ENCODE measurements at regions not wholly inside any gene's neighbourhood (a gene's known extent, or its start where the extent isn't known, plus 50 kb on each side); places are given as distances from the start of the nearest gene placed in this dataset.

- Histone ChIP-seq H3K27me3 (no peaks in the 10 kb centered on the region), H3K4me1 (no peaks in the 10 kb centered on the region), H3K27ac (no peak overlapping the region), H3K9me3 (no peaks in the 10 kb centered on the region), H3K4me3 (no peak overlapping the region), H3K36me3 (no peaks in the 10 kb centered on the region)
- intact Hi-C loops (cut with DNase I; ENCODE audit: low total_unique reads), result no loop called here
- TF ChIP-seq POLR2AphosphoS5 (IDR thresholded peaks at IDR 0.05), result no peak
- no peak for TF ChIP-seq CTCF (IDR thresholded peaks at IDR 0.05)
- no peak for DNase-seq (ENCODE audit: low spot score in 2 of 2)
These were observed 185.3 kb upstream of the CDH6 start for GRCh38 chr5:31008231-31008630.

GRCh38 chr5:31007672-31008071, 185.8 kb upstream of the CDH6 start:
- no peak for DNase-seq (ENCODE audit: low spot score in 2 of 2)
- intact Hi-C loops (cut with DNase I; ENCODE audit: low total_unique reads), result no loop called here
- no peak overlapping the region for H3K27ac ChIP-seq

GRCh38 chr5:31000287-31000686, 193.2 kb upstream of the CDH6 start:
- no peak overlapping the region for H3K4me3 ChIP-seq
- intact Hi-C loops (cut with DNase I; ENCODE audit: low total_unique reads), result no loop called here
- H3K27me3 ChIP-seq, result no peaks in the 10 kb centered on the region

More at GRCh38 chr5:31007672-31008071, 185.8 kb upstream of the CDH6 start:
- Histone ChIP-seq H3K36me3 (no peaks in the 10 kb centered on the region), H3K4me3 (no peak overlapping the region), H3K4me1 (no peaks in the 10 kb centered on the region), H3K9me3 (no peaks in the 10 kb centered on the region), H3K27me3 (no peaks in the 10 kb centered on the region)
- TF ChIP-seq POLR2A (IDR thresholded peaks at IDR 0.05) (no peak), CTCF (IDR thresholded peaks at IDR 0.05) (no peak), POLR2AphosphoS5 (IDR thresholded peaks at IDR 0.05) (no peak)

GRCh38 chr5:30997681-30998080, 195.8 kb upstream of the CDH6 start:
- DNase-seq (ENCODE audit: low spot score in 2 of 2), result no peak
- peaks cover 0 to 7% of the 10 kb centered on the region in 2 donors for H3K9me3 ChIP-seq
- no peaks in the 10 kb centered on the region for H3K27me3 ChIP-seq
- TF ChIP-seq POLR2A (IDR thresholded peaks at IDR 0.05), result no peak
- no peak for TF ChIP-seq POLR2AphosphoS5 (IDR thresholded peaks at IDR 0.05)
- TF ChIP-seq CTCF (IDR thresholded peaks at IDR 0.05), result no peak
- no peak overlapping the region for H3K4me3 ChIP-seq
- no peaks in the 10 kb centered on the region for H3K36me3 ChIP-seq
- H3K27ac ChIP-seq, result no peak overlapping the region
- H3K4me1 ChIP-seq, result no peaks in the 10 kb centered on the region
- intact Hi-C loops (cut with DNase I; ENCODE audit: low total_unique reads), result no loop called here

More at GRCh38 chr5:31000287-31000686, 193.2 kb upstream of the CDH6 start:
- Histone ChIP-seq H3K4me1 (no peaks in the 10 kb centered on the region), H3K27ac (no peak overlapping the region), H3K9me3 (peaks cover 0 to 7% of the 10 kb centered on the region in 2 donors), H3K36me3 (no peaks in the 10 kb centered on the region)
- TF ChIP-seq POLR2AphosphoS5 (IDR thresholded peaks at IDR 0.05) (no peak), CTCF (IDR thresholded peaks at IDR 0.05) (no peak), POLR2A (IDR thresholded peaks at IDR 0.05) (no peak)
- no peak for DNase-seq (ENCODE audit: low spot score in 2 of 2)

GRCh38 chr5:30994902-30995301, 198.6 kb upstream of the CDH6 start:
- TF ChIP-seq POLR2A (IDR thresholded peaks at IDR 0.05) (no peak), CTCF (IDR thresholded peaks at IDR 0.05) (no peak), POLR2AphosphoS5 (IDR thresholded peaks at IDR 0.05) (no peak)
- H3K27ac ChIP-seq, result no peak overlapping the region
- H3K27me3 ChIP-seq, result no peaks in the 10 kb centered on the region
- no peaks in the 10 kb centered on the region for H3K4me1 ChIP-seq
- intact Hi-C loops (cut with DNase I; ENCODE audit: low total_unique reads), result no loop called here
- H3K4me3 ChIP-seq, result no peak overlapping the region
- H3K9me3 ChIP-seq, result peaks cover 0 to 7% of the 10 kb centered on the region in 2 donors
- no peak for DNase-seq (ENCODE audit: low spot score in 2 of 2)
- no peaks in the 10 kb centered on the region for H3K36me3 ChIP-seq
